ENCODE measurements at regions not wholly inside any gene's neighbourhood (a gene's known extent, or its start where the extent isn't known, plus 50 kb on each side); places are given as distances from the start of the nearest gene placed in this dataset.
"Not testable (repeated sequence)": the region's sequence is repeated elsewhere in the genome, so short reads cannot be mapped to it uniquely, and the experiment has no call there.

GRCh38 chr4:31748382-31748781, 1028.2 kb downstream of the PCDH7 start:
- no peak overlapping the region for H3K4me3 ChIP-seq (ENCODE audit: low read depth, low read length)
- no peak for TF ChIP-seq CTCF (IDR thresholded peaks at IDR 0.05; ENCODE audit: insufficient read depth, low read depth, low read length)
- DNase-seq (ENCODE audit: low read depth): no peak

- DNase-seq (ENCODE audit: low read depth); H3K4me3 ChIP-seq (ENCODE audit: low read depth, low read length): not testable (repeated sequence)
These were observed 1030.4 kb downstream of the PCDH7 start for GRCh38 chr4:31750581-31750980.

- H3K4me3 ChIP-seq (ENCODE audit: low read depth, low read length): no peak overlapping the region
- DNase-seq (ENCODE audit: low read depth): no peak
- no peak for TF ChIP-seq CTCF (IDR thresholded peaks at IDR 0.05; ENCODE audit: insufficient read depth, low read depth, low read length)
These were observed 1035.6 kb downstream of the PCDH7 start for GRCh38 chr4:31755751-31756150.

GRCh38 chr4:31768756-31769155, 1048.6 kb downstream of the PCDH7 start:
- H3K4me3 ChIP-seq (ENCODE audit: low read depth, low read length): no peak overlapping the region
- no peak for DNase-seq (ENCODE audit: low read depth)
- TF ChIP-seq CTCF (IDR thresholded peaks at IDR 0.05; ENCODE audit: insufficient read depth, low read depth, low read length): no peak

GRCh38 chr4:31783311-31783710, 1063.1 kb downstream of the PCDH7 start:
- H3K4me3 ChIP-seq (ENCODE audit: low read depth, low read length): no peak overlapping the region
- no peak for DNase-seq (ENCODE audit: low read depth)
- no peak for TF ChIP-seq CTCF (IDR thresholded peaks at IDR 0.05; ENCODE audit: insufficient read depth, low read depth, low read length)

GRCh38 chr4:31784558-31784957, 1064.4 kb downstream of the PCDH7 start:
- H3K4me3 ChIP-seq (ENCODE audit: low read depth, low read length): no peak overlapping the region
- DNase-seq (ENCODE audit: low read depth): no peak
- TF ChIP-seq CTCF (IDR thresholded peaks at IDR 0.05; ENCODE audit: insufficient read depth, low read depth, low read length): no peak

GRCh38 chr4:31787701-31788100, 1067.5 kb downstream of the PCDH7 start:
- DNase-seq (ENCODE audit: low read depth): no peak
- H3K4me3 ChIP-seq (ENCODE audit: low read depth, low read length): no peak overlapping the region
- no peak for TF ChIP-seq CTCF (IDR thresholded peaks at IDR 0.05; ENCODE audit: insufficient read depth, low read depth, low read length)
